PC-9 (cell line): ENCODE measurements at regions not wholly inside any gene's neighbourhood (a gene's known extent, or its start where the extent isn't known, plus 50 kb on each side); places are given as distances from the start of the nearest gene placed in this dataset.
"Not testable (repeated sequence)": the region's sequence is repeated elsewhere in the genome, so short reads cannot be mapped to it uniquely, and the experiment has no call there.

Source experiments
- BruUV-seq: library from RNA; stranded (reverse); fragments of 400-500 nt; replicated peaks from 2 replicates; lab custom pipeline; 2021; lab: Mats Ljungman, UMichigan
- CTCF ChIA-PET: fragments of 300-600 bp; sonication (Branson Sonifier 250); formaldehyde crosslinking; loops from one replicate; lab custom pipeline; 2022; ENCODE audit warnings: antibody characterized with exemption; lab: Charles Lee
- POLR2A ChIA-PET: fragments of 300-600 bp; sonication (Branson Sonifier 250); formaldehyde crosslinking; loops from one replicate; lab custom pipeline; 2022; ENCODE audit warnings: antibody characterized with exemption; ENCODE audit not compliant: unreplicated experiment; lab: Charles Lee
- DNase-seq, 2 experiments: peaks; one replicate each; pipeline versions ENCODE4 v3.0.0 to v3.0.0-alpha.2; 2015 to 2022; ENCODE audit warnings: mixed read lengths in 1 of 2
- H2AFZ ChIP-seq: fragments of 200-600 bp; sonication (generic); 2 replicates; pipeline ENCODE4 v1.8.1; 2017; ENCODE audit warnings: antibody characterized with exemption
- H3F3A ChIP-seq: fragments of 200-600 bp; sonication (generic); 2 replicates; pipeline ENCODE4 v1.8.1; 2017; ENCODE audit warnings: antibody characterized with exemption, mild to moderate bottlenecking, low read depth; ENCODE audit not compliant: insufficient read depth
- H3K27ac ChIP-seq: fragments of 200-600 bp; sonication (generic); 2 replicates; pipeline ENCODE4 v1.6.1; 2016; ENCODE audit warnings: mixed run types
- H3K27me3 ChIP-seq: fragments of 200-600 bp; sonication (generic); 2 replicates; pipeline ENCODE4 v1.6.1; 2016; ENCODE audit warnings: low read depth, mixed run types; ENCODE audit not compliant: insufficient read depth
- H3K36me3 ChIP-seq: fragments of 200-600 bp; sonication (generic); 2 replicates; pipeline ENCODE4 v1.6.1; 2016; ENCODE audit warnings: low read depth, mixed run types
- H3K4me1 ChIP-seq: fragments of 200-600 bp; sonication (generic); replicated peaks from 2 replicates; pipeline ENCODE4 v1.6.1; 2016; ENCODE audit warnings: mixed run types; ENCODE audit not compliant: insufficient read depth
- H3K4me2 ChIP-seq: fragments of 200-600 bp; sonication (generic); 2 replicates; pipeline ENCODE4 v1.6.1; 2017; ENCODE audit warnings: mixed run types
- H3K4me3 ChIP-seq: fragments of 200-600 bp; sonication (generic); 2 replicates; pipeline ENCODE4 v1.6.1; 2016; ENCODE audit warnings: mixed run types
- H3K79me2 ChIP-seq: fragments of 200-600 bp; sonication (generic); 2 replicates; pipeline ENCODE4 v1.6.1; 2017; ENCODE audit warnings: low read depth, mixed run types
- H3K9me2 ChIP-seq: fragments of 200-600 bp; sonication (generic); 2 replicates; pipeline ENCODE4 v1.8.1; 2017; ENCODE audit warnings: mild to moderate bottlenecking; ENCODE audit not compliant: insufficient read depth
- H3K9me3 ChIP-seq: fragments of 200-600 bp; sonication (generic); 2 replicates; pipeline ENCODE4 v1.8.1; 2016; ENCODE audit warnings: low read depth; ENCODE audit not compliant: insufficient read depth
- H4K20me1 ChIP-seq: fragments of 200-600 bp; sonication (generic); 2 replicates; pipeline ENCODE4 v1.8.1; 2017; ENCODE audit not compliant: insufficient read depth
- CTCF ChIP-seq: fragments of 200-600 bp; sonication (generic); conservative IDR thresholded peaks from 2 replicates; pipeline ENCODE4 v1.6.1; 2017; ENCODE audit warnings: mixed run types, antibody characterized with exemption, mild to moderate bottlenecking, moderate library complexity
- EZH2 ChIP-seq: fragments of 200-600 bp; sonication (generic); IDR thresholded peaks from 2 replicates; pipeline ENCODE4 v1.8.0; 2017; ENCODE audit warnings: antibody characterized with exemption, low read depth
- intact Hi-C: fragments of 100-400 bp; cut with micrococcal nuclease; formaldehyde crosslinking; loops from one replicate; pipeline ENCODE4 v1.10.0; 2022; ENCODE audit not compliant: unreplicated experiment

DNA sequence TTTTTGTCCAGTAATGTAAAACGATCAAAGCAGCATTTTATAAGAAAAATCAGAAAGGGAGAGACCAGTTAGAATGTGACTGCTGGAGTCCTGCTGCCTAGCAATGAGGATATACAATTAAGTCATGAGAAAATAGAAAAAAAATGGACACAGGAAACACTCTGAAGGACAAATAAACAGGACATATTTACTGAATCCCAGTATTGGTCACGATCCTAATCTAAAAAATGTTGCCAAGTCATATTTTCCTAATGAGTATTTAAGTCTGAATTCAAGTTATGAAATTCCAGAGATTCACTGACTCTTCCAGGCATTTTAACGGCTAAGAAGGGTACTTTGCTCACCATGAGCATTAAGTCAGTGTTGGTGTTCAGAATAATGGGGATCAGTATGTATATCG, 154.3 kb upstream of the CCDC54 start:
- no peak for TF ChIP-seq EZH2
- TF ChIP-seq CTCF, result no peak
- H3K9me3 ChIP-seq, result peaks cover 7% of the 10 kb centered on the region
- H3K36me3 ChIP-seq, result no peaks in the 10 kb centered on the region
- no peaks in the 10 kb centered on the region for H3K27me3 ChIP-seq
- ChIA-PET POLR2A (interaction anchor here (0.6 kb wide), 1 partner anchor 337 kb away, joined by 6 read pairs; no protein-coding TSS in a partner anchor), CTCF (no interaction called here)
- H3K27ac ChIP-seq, result peak overlapping the region; percentile 31
- intact Hi-C loops, result no loop called here
- H4K20me1 ChIP-seq, result no peaks in the 10 kb centered on the region
- peak in 1 of 2 experiments; percentile 85 for DNase-seq
- peaks cover 6% of the 10 kb centered on the region; the same call in 1 of the 2 replicates for H3F3A ChIP-seq
- peak overlapping the region; percentile 40 for H2AFZ ChIP-seq
- H3K4me3 ChIP-seq, result no peak overlapping the region
- no peaks in the 10 kb centered on the region for H3K79me2 ChIP-seq
- no TSS peak for BruUV-seq
- peaks cover 38% of the 10 kb centered on the region for H3K4me1 ChIP-seq
- H3K9me2 ChIP-seq, result no peaks in the 10 kb centered on the region; the same call in 1 of the 2 replicates
- peak overlapping the region; percentile 4; the same call in 1 of the 2 replicates for H3K4me2 ChIP-seq

- H3K9me3 ChIP-seq, result peaks cover 7% of the 10 kb centered on the region
- H3K79me2 ChIP-seq, result no peaks in the 10 kb centered on the region
- H3K36me3 ChIP-seq, result no peaks in the 10 kb centered on the region
- H2AFZ ChIP-seq, result no peak overlapping the region
- H3F3A ChIP-seq, result 0 out of 2 replicates have a peak, but pooled peaks cover 6% of the 10 kb centered on the region
- ChIA-PET POLR2A (interaction anchor here (0.5 to 0.6 kb wide), 2 partner anchors 9 to 1025 kb away, joined by 3 to 4 read pairs; no protein-coding TSS in a partner anchor), CTCF (no interaction called here)
- no TSS peak for BruUV-seq
- intact Hi-C loops, result no loop called here
- TF ChIP-seq CTCF (no peak), EZH2 (no peak)
- no peak overlapping the region for H3K4me3 ChIP-seq
- H3K4me2 ChIP-seq, result no peak overlapping the region
- no peaks in the 10 kb centered on the region for H3K9me2 ChIP-seq
- H3K27me3 ChIP-seq, result no peaks in the 10 kb centered on the region
- DNase-seq, result no peak
- H4K20me1 ChIP-seq, result no peaks in the 10 kb centered on the region
- H3K4me1 ChIP-seq, result peaks cover 26% of the 10 kb centered on the region
- no peak overlapping the region for H3K27ac ChIP-seq
Measured at GRCh38 chr3:107224026-107224596, 153.1 kb upstream of the CCDC54 start.

GRCh38 chr3:107227091-107227490, 150.1 kb upstream of the CCDC54 start:
- Histone ChIP-seq H3K9me3 (peaks cover 2% of the 10 kb centered on the region), H3K4me3 (no peak overlapping the region), H3K4me2 (no peak overlapping the region), H3F3A (peaks cover 6% of the 10 kb centered on the region; the same call in 1 of the 2 replicates), H3K79me2 (no peaks in the 10 kb centered on the region), H3K4me1 (peaks cover 19% of the 10 kb centered on the region), H3K27me3 (no peaks in the 10 kb centered on the region), H3K27ac (no peak overlapping the region), H2AFZ (no peak overlapping the region), H3K36me3 (no peaks in the 10 kb centered on the region), H4K20me1 (no peaks in the 10 kb centered on the region), H3K9me2 (no peaks in the 10 kb centered on the region)
- CTCF ChIA-PET, result interaction anchor here (0.6 kb wide), 1 partner anchor 617 kb away, joined by 10 read pairs; no protein-coding TSS in a partner anchor
- BruUV-seq, result no TSS peak
- intact Hi-C loops, result no loop called here
- DNase-seq, result no peak
- TF ChIP-seq CTCF (no peak), EZH2 (no peak)
- POLR2A ChIA-PET, result interaction anchor here (0.6 kb wide), 1 partner anchor 1042 kb away, joined by 4 read pairs; no protein-coding TSS in a partner anchor

- H2AFZ ChIP-seq, H3K36me3 ChIP-seq, H3K4me2 ChIP-seq, H3K4me3 ChIP-seq, H3K79me2 ChIP-seq, H3K27me3 ChIP-seq, H3K9me2 ChIP-seq, H3K9me3 ChIP-seq, H3K27ac ChIP-seq, BruUV-seq, intact Hi-C loops, H4K20me1 ChIP-seq, POLR2A ChIA-PET, DNase-seq: not testable (repeated sequence)
- H3F3A ChIP-seq, result peaks cover 18% of the 10 kb centered on the region
- peaks cover 22% of the 10 kb centered on the region for H3K4me1 ChIP-seq
- CTCF ChIA-PET, result interaction anchor here (0.6 kb wide), 1 partner anchor 712 kb away, joined by 4 read pairs; no protein-coding TSS in a partner anchor
Measured at GRCh38 chr3:107233877-107234276, 143.4 kb upstream of the CCDC54 start.
